GM12891 (cell line): ENCODE measurements at regions not wholly inside any gene's neighbourhood (a gene's known extent, or its start where the extent isn't known, plus 50 kb on each side); places are given as distances from the start of the nearest gene placed in this dataset.

ENCODE experiments used
- DNase-seq: peaks from one replicate; pipeline ENCODE4 v3.0.0; 2011; ENCODE audit warnings: low spot score; ENCODE audit not compliant: insufficient read length
- FAIRE-seq: peaks from 2 replicates; lab custom pipeline; 2011; peaks lifted over from hg19 to GRCh38; lab: Jason Lieb, UNC
- PAX5 ChIP-seq: IDR thresholded peaks from 2 replicates; pipeline ENCODE4 v1.6.1; 2011; ENCODE audit warnings: low read length, moderate library complexity, mild to moderate bottlenecking; ENCODE audit not compliant: insufficient read depth, severe bottlenecking
- POLR2A ChIP-seq: IDR thresholded peaks from 2 replicates; pipeline ENCODE4 v1.6.1; 2011; ENCODE audit warnings: low read depth, low read length, control low read depth
- POLR2AphosphoS5 ChIP-seq: IDR thresholded peaks from 2 replicates; pipeline ENCODE4 v1.6.1; 2011; ENCODE audit warnings: low read depth, low read length, control low read depth
- POU2F2 ChIP-seq: IDR thresholded peaks from 2 replicates; pipeline ENCODE4 v1.6.1; 2011; ENCODE audit warnings: low read depth, mild to moderate bottlenecking, control low read depth, low read length, moderate library complexity
- SPI1 ChIP-seq: IDR thresholded peaks from 2 replicates; pipeline ENCODE4 v1.6.1; 2011; ENCODE audit warnings: low read depth, low read length, control low read depth
- TAF1 ChIP-seq: IDR thresholded peaks from 2 replicates; pipeline ENCODE4 v1.6.1; 2011; ENCODE audit warnings: low read depth, low read length, control low read depth

GRCh38 chr12:105548626-105549025 is 218.1 kb downstream of the C12orf75 start:
- TF ChIP-seq TAF1 (no peak), POLR2A (no peak), PAX5 (no peak), POLR2AphosphoS5 (no peak), POU2F2 (no peak), SPI1 (no peak)
- DNase-seq (no peak), FAIRE-seq (no peak)

- FAIRE-seq: no peak
- no peak for DNase-seq
- TF ChIP-seq POLR2AphosphoS5 (no peak), POLR2A (no peak), POU2F2 (no peak), SPI1 (no peak), PAX5 (no peak), TAF1 (no peak)
These were observed 221.6 kb downstream of the C12orf75 start for GRCh38 chr12:105552056-105552455.

- no peak for FAIRE-seq
- no peak for TF ChIP-seq TAF1
- no peak for TF ChIP-seq POU2F2
- no peak for TF ChIP-seq POLR2A
- no peak for TF ChIP-seq POLR2AphosphoS5
- DNase-seq: no peak
These were observed 223.8 kb downstream of the C12orf75 start for GRCh38 chr12:105554223-105554678.

GRCh38 chr12:105554856-105555255 is 224.4 kb downstream of the C12orf75 start:
- TF ChIP-seq POU2F2 (no peak), POLR2A (no peak), PAX5 (no peak), TAF1 (no peak), POLR2AphosphoS5 (no peak), SPI1 (no peak)
- DNase-seq: no peak
- FAIRE-seq: no peak

GRCh38 chr12:105555556-105556295 is 225.2 kb downstream of the C12orf75 start:
- FAIRE-seq (no peak), DNase-seq (no peak)
- no peak for TF ChIP-seq POU2F2
- no peak for TF ChIP-seq TAF1
- no peak for TF ChIP-seq POLR2A
- no peak for TF ChIP-seq POLR2AphosphoS5
- no peak for TF ChIP-seq PAX5
- TF ChIP-seq SPI1: no peak

GRCh38 chr12:105559310-105559709 is 228.8 kb downstream of the C12orf75 start:
- FAIRE-seq: no peak
- TF ChIP-seq SPI1 (no peak), POU2F2 (no peak), POLR2A (no peak), POLR2AphosphoS5 (no peak), PAX5 (no peak), TAF1 (no peak)
- DNase-seq: no peak

GRCh38 chr12:105561546-105562198 is 231.2 kb downstream of the C12orf75 start:
- TF ChIP-seq TAF1: no peak
- DNase-seq: no peak
- FAIRE-seq: no peak

- TF ChIP-seq PAX5: no peak
- no peak for TF ChIP-seq POU2F2
- no peak for TF ChIP-seq POLR2A
- TF ChIP-seq TAF1: no peak
- no peak for TF ChIP-seq SPI1
- no peak for TF ChIP-seq POLR2AphosphoS5
- DNase-seq: no peak
- FAIRE-seq: no peak
These were observed 231.9 kb downstream of the C12orf75 start for GRCh38 chr12:105562199-105562971.

GRCh38 chr12:105567061-105567460 is 236.6 kb downstream of the C12orf75 start:
- TF ChIP-seq POU2F2 (no peak), TAF1 (no peak), SPI1 (no peak), PAX5 (no peak), POLR2A (no peak), POLR2AphosphoS5 (no peak)
- FAIRE-seq: no peak
- DNase-seq: no peak
